SU-DHL-6 (cell line): ENCODE measurements at regions not wholly inside any gene's neighbourhood (a gene's known extent, or its start where the extent isn't known, plus 50 kb on each side); places are given as distances from the start of the nearest gene placed in this dataset.

Source experiments
- EZH2phosphoT487 ChIP-seq: fragments of 200-600 bp; sonication (generic), shearing (Covaris generic); conservative IDR thresholded peaks from 2 replicates; pipeline ENCODE4 v1.6.1; 2018; ENCODE audit warnings: mild to moderate bottlenecking, antibody characterized with exemption, low read length, moderate library complexity, mixed read lengths
- TF ChIP-seq, protein P1 (sequence below): fragments of 200-600 bp; sonication (generic); IDR thresholded peaks from one replicate; pipeline ENCODE4 v1.5.1; 2017; ENCODE audit warnings: antibody characterized with exemption, mild to moderate bottlenecking, low read length, moderate library complexity; ENCODE audit not compliant: insufficient read depth, poor library complexity, severe bottlenecking

GRCh38 chr2:240374085-240374907, 61.2 kb upstream of the GPC1 start:
- TF ChIP-seq, protein P1, sequence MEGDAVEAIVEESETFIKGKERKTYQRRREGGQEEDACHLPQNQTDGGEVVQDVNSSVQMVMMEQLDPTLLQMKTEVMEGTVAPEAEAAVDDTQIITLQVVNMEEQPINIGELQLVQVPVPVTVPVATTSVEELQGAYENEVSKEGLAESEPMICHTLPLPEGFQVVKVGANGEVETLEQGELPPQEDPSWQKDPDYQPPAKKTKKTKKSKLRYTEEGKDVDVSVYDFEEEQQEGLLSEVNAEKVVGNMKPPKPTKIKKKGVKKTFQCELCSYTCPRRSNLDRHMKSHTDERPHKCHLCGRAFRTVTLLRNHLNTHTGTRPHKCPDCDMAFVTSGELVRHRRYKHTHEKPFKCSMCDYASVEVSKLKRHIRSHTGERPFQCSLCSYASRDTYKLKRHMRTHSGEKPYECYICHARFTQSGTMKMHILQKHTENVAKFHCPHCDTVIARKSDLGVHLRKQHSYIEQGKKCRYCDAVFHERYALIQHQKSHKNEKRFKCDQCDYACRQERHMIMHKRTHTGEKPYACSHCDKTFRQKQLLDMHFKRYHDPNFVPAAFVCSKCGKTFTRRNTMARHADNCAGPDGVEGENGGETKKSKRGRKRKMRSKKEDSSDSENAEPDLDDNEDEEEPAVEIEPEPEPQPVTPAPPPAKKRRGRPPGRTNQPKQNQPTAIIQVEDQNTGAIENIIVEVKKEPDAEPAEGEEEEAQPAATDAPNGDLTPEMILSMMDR = no peak
- no peak for TF ChIP-seq EZH2phosphoT487
